ENCODE measurements at regions not wholly inside any gene's neighbourhood (a gene's known extent, or its start where the extent isn't known, plus 50 kb on each side); places are given as distances from the start of the nearest gene placed in this dataset.

DNA sequence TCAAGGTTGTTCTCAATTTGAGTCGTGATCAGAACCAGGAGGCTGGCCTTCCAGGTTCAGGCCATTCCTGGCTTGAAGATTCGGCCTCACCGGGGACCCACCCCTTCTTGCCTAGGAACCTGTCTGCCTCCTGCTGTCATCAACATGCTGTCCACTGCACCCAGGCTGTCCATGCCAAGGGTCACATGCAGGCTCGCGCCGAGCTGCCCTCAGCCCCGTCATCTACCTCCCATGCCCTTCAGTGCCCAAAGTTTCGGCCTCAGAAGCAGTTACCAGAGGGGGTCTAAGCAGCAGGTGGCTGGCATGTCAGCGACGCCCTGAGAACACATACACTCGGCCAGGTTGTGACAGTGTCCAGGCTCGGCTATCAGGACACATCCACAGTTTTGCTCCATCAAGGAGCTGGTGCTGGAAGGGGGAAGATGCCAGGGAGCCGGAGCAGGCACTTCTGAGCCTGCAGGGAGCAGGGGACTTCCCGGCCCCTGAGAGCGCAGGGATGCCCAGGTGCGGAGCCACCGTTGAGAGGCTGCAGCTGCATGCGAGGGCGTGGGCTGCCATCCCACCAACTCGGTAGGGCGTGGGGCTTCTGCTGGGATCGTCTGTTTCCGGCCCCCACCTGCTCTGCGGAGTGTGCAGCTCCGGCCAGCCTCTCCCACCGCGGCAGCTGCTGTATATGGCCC, 590.9 kb upstream of the SLITRK5 start:
- TF ChIP-seq EZH2 (IDR thresholded peaks at IDR 0.05; ENCODE audit: borderline replicate concordance, low read depth, low read length, severe bottlenecking) (no peak), POLR2AphosphoS5 (IDR thresholded peaks at IDR 0.05; ENCODE audit: insufficient read depth, low read depth, low read length) (no peak), POLR2A (IDR thresholded peaks at IDR 0.05; ENCODE audit: low read depth, low read length) (no peak), FOS (IDR thresholded peaks at IDR 0.05; ENCODE audit: borderline replicate concordance, insufficient read depth, low read length) (no peak), JUN (IDR thresholded peaks at IDR 0.05; ENCODE audit: borderline replicate concordance, insufficient read depth, insufficient read length, low read depth) (no peak), GATA2 (IDR thresholded peaks at IDR 0.05; ENCODE audit: insufficient read depth, insufficient read length, low read depth, low read length) (no peak), MYC (IDR thresholded peaks at IDR 0.05; ENCODE audit: low read depth, low read length) (no peak)
- TF ChIP-seq, protein P1, sequence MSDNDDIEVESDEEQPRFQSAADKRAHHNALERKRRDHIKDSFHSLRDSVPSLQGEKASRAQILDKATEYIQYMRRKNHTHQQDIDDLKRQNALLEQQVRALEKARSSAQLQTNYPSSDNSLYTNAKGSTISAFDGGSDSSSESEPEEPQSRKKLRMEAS (IDR thresholded peaks at IDR 0.05; ENCODE audit: insufficient read depth, insufficient read length): no peak
- TF ChIP-seq, protein P2, sequence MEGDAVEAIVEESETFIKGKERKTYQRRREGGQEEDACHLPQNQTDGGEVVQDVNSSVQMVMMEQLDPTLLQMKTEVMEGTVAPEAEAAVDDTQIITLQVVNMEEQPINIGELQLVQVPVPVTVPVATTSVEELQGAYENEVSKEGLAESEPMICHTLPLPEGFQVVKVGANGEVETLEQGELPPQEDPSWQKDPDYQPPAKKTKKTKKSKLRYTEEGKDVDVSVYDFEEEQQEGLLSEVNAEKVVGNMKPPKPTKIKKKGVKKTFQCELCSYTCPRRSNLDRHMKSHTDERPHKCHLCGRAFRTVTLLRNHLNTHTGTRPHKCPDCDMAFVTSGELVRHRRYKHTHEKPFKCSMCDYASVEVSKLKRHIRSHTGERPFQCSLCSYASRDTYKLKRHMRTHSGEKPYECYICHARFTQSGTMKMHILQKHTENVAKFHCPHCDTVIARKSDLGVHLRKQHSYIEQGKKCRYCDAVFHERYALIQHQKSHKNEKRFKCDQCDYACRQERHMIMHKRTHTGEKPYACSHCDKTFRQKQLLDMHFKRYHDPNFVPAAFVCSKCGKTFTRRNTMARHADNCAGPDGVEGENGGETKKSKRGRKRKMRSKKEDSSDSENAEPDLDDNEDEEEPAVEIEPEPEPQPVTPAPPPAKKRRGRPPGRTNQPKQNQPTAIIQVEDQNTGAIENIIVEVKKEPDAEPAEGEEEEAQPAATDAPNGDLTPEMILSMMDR (IDR thresholded peaks at IDR 0.05; ENCODE audit: extremely low read depth in 1 of 2, insufficient read depth in 1 of 2, low read depth in 1 of 2, low read length in 2 of 2): no peak
- POLR2A ChIA-PET: no interaction called here
- no peaks in the 10 kb centered on the region for H3K36me3 ChIP-seq (ENCODE audit: control insufficient read depth in 2 of 2, extremely low read depth in 1 of 2, insufficient read depth in 2 of 2, low read length in 2 of 2)
- H2AFZ ChIP-seq (ENCODE audit: low read depth, low read length): no peak overlapping the region
- dilution Hi-C loops (cut with MboI; ENCODE audit: extremely low pct_ligation_motif_present, low sequenced_read_pairs) (no loop called here), intact Hi-C loops (cut with micrococcal nuclease) (no loop called here)
- CTCF ChIA-PET: no interaction called here
- no peak overlapping the region for H3K9ac ChIP-seq (replicated peaks; ENCODE audit: extremely low read depth, insufficient read depth, low read length)
- no peaks in the 10 kb centered on the region for H3K4me1 ChIP-seq (ENCODE audit: control insufficient read depth, extremely low read depth, insufficient read depth, low read length)
- H3K4me2 ChIP-seq (ENCODE audit: insufficient read depth, low read length): no peak overlapping the region
- H4K20me1 ChIP-seq (replicated peaks; ENCODE audit: control insufficient read depth, extremely low read depth, insufficient read depth, low read length): no peaks in the 10 kb centered on the region
- FAIRE-seq (no peak), DNase-seq (ENCODE audit: low read depth, low spot score) (no peak)
- no peaks in the 10 kb centered on the region for H3K79me2 ChIP-seq (ENCODE audit: control insufficient read depth, insufficient read depth, low read length)
- H3K9me1 ChIP-seq (replicated peaks; ENCODE audit: control insufficient read depth, extremely low read depth, insufficient read depth, low read length): no peaks in the 10 kb centered on the region
- no peak overlapping the region for H3K27ac ChIP-seq (ENCODE audit: insufficient read depth, low read depth, low read length)
- no peak overlapping the region for H3K4me3 ChIP-seq (replicated peaks in 1 of 3; ENCODE audit: insufficient read depth in 1 of 3, low read depth in 1 of 3, low read length in 3 of 3)
- no TSS peak for BruUV-seq (replicated peaks)
- H3K9me3 ChIP-seq (replicated peaks; ENCODE audit: control insufficient read depth, insufficient read depth, low read length): peaks cover 5% of the 10 kb centered on the region
- H3K27me3 ChIP-seq (ENCODE audit: control insufficient read depth in 2 of 2, insufficient read depth in 2 of 2, low read length in 2 of 2): no peaks in the 10 kb centered on the region
